OCI-LY3 (cell line): ENCODE measurements at regions not wholly inside any gene's neighbourhood (a gene's known extent, or its start where the extent isn't known, plus 50 kb on each side); places are given as distances from the start of the nearest gene placed in this dataset.

ENCODE experiments used
- EZH2phosphoT487 ChIP-seq: fragments of 200-600 bp; shearing (Covaris generic); IDR thresholded peaks from 2 replicates; pipeline ENCODE4 v1.6.1; 2018; ENCODE audit warnings: antibody characterized with exemption, mixed run types, low read depth
- TF ChIP-seq, protein P1 (sequence below): fragments of 200-600, 300-600 bp; sonication (generic); IDR thresholded peaks from 2 replicates; pipeline ENCODE4 v1.5.1; 2014; ENCODE audit warnings: antibody characterized with exemption, low read length, low read depth

DNA sequence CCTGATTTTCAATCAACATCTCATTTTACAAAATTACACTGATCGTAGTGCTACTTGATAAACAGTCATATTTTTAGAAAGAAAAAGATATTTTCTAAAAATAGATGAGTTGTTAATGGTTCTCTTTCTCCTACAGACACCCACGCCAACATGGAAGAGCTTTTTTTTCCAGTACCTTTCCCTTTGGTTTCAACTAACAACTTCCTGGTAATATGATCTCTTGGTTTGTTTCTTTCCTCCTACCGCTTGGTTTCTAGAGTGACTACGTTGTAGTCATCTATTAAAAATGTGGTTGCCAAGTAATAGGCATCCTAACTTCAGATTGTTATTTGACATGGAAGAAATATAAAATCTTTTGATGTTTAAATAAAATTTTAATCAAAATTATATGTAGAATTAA is 189.0 kb downstream of the LACC1 start:
- TF ChIP-seq, protein P1, sequence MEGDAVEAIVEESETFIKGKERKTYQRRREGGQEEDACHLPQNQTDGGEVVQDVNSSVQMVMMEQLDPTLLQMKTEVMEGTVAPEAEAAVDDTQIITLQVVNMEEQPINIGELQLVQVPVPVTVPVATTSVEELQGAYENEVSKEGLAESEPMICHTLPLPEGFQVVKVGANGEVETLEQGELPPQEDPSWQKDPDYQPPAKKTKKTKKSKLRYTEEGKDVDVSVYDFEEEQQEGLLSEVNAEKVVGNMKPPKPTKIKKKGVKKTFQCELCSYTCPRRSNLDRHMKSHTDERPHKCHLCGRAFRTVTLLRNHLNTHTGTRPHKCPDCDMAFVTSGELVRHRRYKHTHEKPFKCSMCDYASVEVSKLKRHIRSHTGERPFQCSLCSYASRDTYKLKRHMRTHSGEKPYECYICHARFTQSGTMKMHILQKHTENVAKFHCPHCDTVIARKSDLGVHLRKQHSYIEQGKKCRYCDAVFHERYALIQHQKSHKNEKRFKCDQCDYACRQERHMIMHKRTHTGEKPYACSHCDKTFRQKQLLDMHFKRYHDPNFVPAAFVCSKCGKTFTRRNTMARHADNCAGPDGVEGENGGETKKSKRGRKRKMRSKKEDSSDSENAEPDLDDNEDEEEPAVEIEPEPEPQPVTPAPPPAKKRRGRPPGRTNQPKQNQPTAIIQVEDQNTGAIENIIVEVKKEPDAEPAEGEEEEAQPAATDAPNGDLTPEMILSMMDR = no peak
- no peak for TF ChIP-seq EZH2phosphoT487
